PFSK-1 (cell line): ENCODE measurements at regions not wholly inside any gene's neighbourhood (a gene's known extent, or its start where the extent isn't known, plus 50 kb on each side); places are given as distances from the start of the nearest gene placed in this dataset.

Experiments
- FOXP2 ChIP-seq: optimal IDR thresholded peaks from 2 replicates; pipeline ENCODE3; 2011; ENCODE audit warnings: borderline replicate concordance, control low read depth, inconsistent platforms; ENCODE audit not compliant: insufficient read depth; ENCODE audit errors: extremely low read length, extremely low read depth
- POLR2AphosphoS5 ChIP-seq: IDR thresholded peaks from 2 replicates; pipeline ENCODE4 v1.6.1; 2012; ENCODE audit warnings: low read depth, mild to moderate bottlenecking, control low read depth, low read length, moderate library complexity
- SIN3A ChIP-seq: IDR thresholded peaks from 2 replicates; pipeline ENCODE4 v1.6.1; 2012; ENCODE audit warnings: mild to moderate bottlenecking, low read length, moderate library complexity, borderline replicate concordance; ENCODE audit not compliant: insufficient read depth
- TAF1 ChIP-seq: IDR thresholded peaks from 2 replicates; pipeline ENCODE4 v1.6.1; 2012; ENCODE audit warnings: low read length, control low read depth, borderline replicate concordance; ENCODE audit not compliant: insufficient read depth
- TF ChIP-seq, protein P1 (sequence below), 2 experiments: IDR thresholded peaks; 2 replicates each; pipeline versions ENCODE4 v1.6.1 to v1.8.0; 2011 to 2012; ENCODE audit warnings: low read depth in 2 of 2, low read length in 2 of 2, control low read depth in 1 of 2, inconsistent platforms in 1 of 2, mild to moderate bottlenecking in 1 of 2, moderate library complexity in 1 of 2; ENCODE audit not compliant: insufficient read depth in 1 of 2

DNA sequence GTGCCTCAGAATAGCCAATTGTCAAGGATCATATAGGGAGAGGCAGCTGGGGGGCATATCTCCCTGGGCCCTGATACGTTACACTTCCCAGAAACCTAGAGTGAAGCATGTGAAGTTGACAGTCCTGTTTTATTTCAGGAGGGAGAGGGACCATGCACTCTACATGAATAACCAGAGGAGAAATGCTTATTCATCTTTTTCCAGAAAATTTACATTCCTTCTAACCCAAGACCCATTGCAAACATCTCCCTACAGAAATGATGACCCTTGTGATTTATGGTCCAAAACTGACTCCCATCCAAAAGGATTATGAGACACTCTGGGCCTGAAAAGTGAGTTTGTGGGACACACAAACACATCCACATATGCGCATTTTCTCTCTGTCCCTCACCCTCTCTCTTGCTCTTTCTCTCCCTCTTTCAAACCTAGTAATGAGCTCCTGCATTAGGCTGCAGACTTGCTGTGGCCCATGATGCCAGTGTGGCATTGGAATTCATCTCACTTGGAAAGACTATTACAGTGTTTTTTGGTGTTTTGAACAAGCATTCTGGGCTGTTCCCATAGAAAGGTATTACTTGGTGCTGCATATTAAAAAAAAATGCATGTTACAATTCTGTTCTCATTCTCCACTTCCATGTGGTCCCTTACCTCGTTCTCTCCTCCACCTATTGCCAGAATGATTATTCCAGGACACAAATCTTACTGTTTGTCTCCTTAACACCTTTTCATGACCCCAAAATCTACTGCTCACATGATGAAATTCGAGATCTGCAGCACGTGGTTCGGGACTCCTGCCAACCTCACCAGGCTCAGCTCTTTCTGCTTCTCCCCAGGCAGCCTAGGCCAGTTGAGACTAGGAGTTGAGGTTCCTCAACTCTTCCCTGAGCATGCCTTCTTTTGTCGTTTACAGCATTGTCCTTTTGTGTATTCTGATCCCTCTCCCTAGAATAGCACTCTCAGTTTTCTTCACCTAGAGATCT, 451.3 kb upstream of the KLF4 start:
- TF ChIP-seq TAF1 (no peak), FOXP2 (no peak), SIN3A (no peak), POLR2AphosphoS5 (no peak)
- TF ChIP-seq, protein P1, sequence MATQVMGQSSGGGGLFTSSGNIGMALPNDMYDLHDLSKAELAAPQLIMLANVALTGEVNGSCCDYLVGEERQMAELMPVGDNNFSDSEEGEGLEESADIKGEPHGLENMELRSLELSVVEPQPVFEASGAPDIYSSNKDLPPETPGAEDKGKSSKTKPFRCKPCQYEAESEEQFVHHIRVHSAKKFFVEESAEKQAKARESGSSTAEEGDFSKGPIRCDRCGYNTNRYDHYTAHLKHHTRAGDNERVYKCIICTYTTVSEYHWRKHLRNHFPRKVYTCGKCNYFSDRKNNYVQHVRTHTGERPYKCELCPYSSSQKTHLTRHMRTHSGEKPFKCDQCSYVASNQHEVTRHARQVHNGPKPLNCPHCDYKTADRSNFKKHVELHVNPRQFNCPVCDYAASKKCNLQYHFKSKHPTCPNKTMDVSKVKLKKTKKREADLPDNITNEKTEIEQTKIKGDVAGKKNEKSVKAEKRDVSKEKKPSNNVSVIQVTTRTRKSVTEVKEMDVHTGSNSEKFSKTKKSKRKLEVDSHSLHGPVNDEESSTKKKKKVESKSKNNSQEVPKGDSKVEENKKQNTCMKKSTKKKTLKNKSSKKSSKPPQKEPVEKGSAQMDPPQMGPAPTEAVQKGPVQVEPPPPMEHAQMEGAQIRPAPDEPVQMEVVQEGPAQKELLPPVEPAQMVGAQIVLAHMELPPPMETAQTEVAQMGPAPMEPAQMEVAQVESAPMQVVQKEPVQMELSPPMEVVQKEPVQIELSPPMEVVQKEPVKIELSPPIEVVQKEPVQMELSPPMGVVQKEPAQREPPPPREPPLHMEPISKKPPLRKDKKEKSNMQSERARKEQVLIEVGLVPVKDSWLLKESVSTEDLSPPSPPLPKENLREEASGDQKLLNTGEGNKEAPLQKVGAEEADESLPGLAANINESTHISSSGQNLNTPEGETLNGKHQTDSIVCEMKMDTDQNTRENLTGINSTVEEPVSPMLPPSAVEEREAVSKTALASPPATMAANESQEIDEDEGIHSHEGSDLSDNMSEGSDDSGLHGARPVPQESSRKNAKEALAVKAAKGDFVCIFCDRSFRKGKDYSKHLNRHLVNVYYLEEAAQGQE (IDR thresholded peaks at IDR 0.05; ENCODE audit: insufficient read depth in 1 of 2, low read depth in 2 of 2, low read length in 2 of 2), result no peak

DNA sequence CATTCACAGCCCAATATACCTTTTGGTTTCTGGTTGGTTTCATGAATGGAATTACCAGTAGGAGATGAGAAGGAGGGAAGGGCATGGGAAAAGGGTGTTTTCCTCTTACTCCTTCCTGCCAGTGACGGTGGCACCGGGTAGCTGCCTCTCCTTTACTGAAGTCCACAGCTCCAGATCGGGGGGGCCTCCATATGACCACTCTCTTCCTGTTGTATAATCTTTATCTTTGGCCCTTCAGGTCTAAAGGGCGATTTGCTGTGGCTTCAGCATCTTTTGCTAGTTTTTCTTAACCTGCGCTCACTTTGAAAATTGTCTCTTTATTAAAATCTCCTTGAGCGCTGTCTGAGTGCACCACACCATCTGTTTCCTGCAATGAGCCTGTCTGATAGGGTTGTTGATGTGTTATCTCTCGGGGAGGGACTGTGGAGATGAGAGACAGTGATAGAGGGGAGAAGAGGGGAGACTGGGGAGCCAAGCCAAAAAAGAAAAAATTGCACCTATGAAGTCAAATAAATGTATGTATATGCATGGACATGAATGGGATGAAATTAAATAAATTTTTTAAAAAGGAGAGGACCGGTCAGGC, 449.3 kb upstream of the KLF4 start:
- TF ChIP-seq, protein P1 (IDR thresholded peaks at IDR 0.05; ENCODE audit: insufficient read depth in 1 of 2, low read depth in 2 of 2, low read length in 2 of 2), result no peak
- no peak for TF ChIP-seq POLR2AphosphoS5
- TF ChIP-seq SIN3A, result no peak
- TF ChIP-seq TAF1, result no peak
- TF ChIP-seq FOXP2, result no peak

DNA sequence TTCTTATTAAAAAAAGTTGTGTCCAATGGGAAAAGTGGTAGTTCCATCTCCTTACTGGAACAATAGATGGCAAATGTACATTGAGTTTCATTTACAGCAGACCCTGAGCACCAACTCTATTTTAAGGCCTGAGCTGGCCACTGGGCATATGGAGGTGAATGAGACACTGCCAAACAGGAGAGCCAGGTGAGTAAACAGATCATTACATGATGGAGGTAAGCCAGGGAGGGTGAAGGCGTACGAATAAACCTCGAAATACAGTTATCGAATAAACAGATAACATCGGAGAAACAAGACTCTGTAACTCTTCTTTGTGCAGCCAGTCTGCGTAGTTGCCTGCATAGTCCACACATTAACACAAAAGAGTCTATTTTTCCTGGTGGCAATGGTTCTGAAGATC, 446.4 kb upstream of the KLF4 start:
- TF ChIP-seq FOXP2 (no peak), TAF1 (no peak), POLR2AphosphoS5 (no peak), SIN3A (no peak)
- TF ChIP-seq, protein P1 (IDR thresholded peaks at IDR 0.05; ENCODE audit: insufficient read depth in 1 of 2, low read depth in 2 of 2, low read length in 2 of 2), result no peak

DNA sequence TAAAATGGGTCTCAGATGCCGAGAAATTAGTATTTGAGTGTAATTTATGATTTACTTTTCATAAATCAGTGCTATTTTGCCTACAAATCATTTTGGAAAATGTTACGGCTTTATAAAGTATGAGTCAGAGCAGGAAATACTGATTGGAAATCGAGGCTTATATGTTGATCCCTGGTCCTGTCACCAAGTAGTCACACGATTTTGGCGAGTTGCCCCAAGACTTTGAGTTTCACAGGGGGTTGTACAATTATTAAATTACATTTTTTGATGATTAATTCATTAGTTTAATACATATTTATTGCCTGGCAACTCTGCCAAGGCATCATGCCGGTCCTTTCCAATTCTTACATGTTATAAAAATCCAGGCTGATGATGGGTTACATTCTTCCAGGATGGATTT, 443.9 kb upstream of the KLF4 start:
- TF ChIP-seq TAF1, result no peak

DNA sequence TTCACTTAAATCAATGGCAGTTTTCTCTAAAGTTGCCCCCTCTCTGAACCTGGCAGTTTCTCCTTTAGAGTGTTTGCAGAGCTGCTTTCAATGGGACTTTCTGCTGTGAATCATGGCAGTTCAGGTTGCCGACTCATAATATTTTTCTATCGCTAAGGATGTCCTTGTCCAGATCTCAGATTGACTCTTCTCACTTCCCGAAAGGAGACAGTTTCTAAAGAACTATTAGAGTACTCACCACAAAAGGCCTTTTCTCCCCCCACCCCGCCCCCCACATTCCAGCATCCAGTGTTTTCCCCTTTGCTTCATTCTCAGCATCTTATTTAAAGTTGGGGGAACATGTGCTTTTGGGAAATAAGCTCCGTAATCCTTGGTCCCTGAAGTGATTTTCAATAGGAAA, 443.5 kb upstream of the KLF4 start:
- TF ChIP-seq, protein P1 (IDR thresholded peaks at IDR 0.05; ENCODE audit: insufficient read depth in 1 of 2, low read depth in 2 of 2, low read length in 2 of 2), result no peak
- no peak for TF ChIP-seq FOXP2
- TF ChIP-seq TAF1, result no peak
- TF ChIP-seq POLR2AphosphoS5, result no peak
- TF ChIP-seq SIN3A, result no peak
